ENCODE measurements at regions not wholly inside any gene's neighbourhood (a gene's known extent, or its start where the extent isn't known, plus 50 kb on each side); places are given as distances from the start of the nearest gene placed in this dataset.
A peak's percentile ranks its signal among the peaks of the same experiment; 100 is the strongest.
"Not testable (repeated sequence)": the region's sequence is repeated elsewhere in the genome, so short reads cannot be mapped to it uniquely, and the experiment has no call there.

DNA sequence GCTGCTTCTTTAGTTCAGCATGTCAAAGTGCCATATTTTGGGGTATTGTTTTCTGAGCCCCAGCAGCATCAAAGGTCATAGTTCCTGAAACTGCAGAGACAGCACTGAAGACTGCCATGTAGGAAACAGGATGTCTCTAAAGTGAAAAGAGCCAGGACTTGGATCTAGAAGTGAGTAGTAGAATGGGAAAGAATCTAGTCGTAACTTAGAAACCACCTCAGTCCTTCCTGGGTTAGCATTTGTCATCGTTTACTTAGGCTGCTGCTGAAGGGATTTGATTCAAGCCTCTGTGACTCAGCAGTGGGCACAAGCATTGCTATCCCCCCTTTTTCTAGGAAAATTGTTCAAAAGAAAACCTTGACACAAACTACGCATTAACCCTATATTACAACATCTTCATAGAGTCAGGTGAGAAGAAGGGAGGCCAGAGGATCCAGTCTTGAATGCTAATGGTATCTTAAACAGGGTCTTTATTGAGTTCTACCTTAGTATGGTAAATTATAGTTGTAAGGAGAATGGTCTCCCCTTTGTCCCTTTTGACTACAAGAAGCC is 108.8 kb downstream of the FAM72B start:
- ATAC-seq; CTCF ChIA-PET; H3K9me3 Mint-ChIP-seq; DNase-seq; H3K27me3 Mint-ChIP-seq; H3K27ac ChIP-seq (ENCODE audit: low read depth, low read length); H3K27ac Mint-ChIP-seq; H3K36me3 ChIP-seq (ENCODE audit: control insufficient read depth in 2 of 3, insufficient read depth in 3 of 3, low read length in 3 of 3); H3K27me3 ChIP-seq (ENCODE audit: control insufficient read depth in 2 of 2, insufficient read depth in 2 of 2, low read length in 2 of 2); POLR2A ChIA-PET; H3K9me3 ChIP-seq (ENCODE audit: control insufficient read depth in 2 of 3, low read length in 3 of 3); H3K4me3 Mint-ChIP-seq; intact Hi-C loops (cut with micrococcal nuclease); H3K4me1 ChIP-seq (ENCODE audit: control insufficient read depth in 2 of 2, insufficient read depth in 2 of 2, low read length in 2 of 2); H3K4me3 ChIP-seq (ENCODE audit: low read length); H3K36me3 Mint-ChIP-seq: not testable (repeated sequence)
- peaks cover 0 to 14% (median 5%) of the 10 kb centered on the region in 7 donors for H3K4me1 Mint-ChIP-seq

DNA sequence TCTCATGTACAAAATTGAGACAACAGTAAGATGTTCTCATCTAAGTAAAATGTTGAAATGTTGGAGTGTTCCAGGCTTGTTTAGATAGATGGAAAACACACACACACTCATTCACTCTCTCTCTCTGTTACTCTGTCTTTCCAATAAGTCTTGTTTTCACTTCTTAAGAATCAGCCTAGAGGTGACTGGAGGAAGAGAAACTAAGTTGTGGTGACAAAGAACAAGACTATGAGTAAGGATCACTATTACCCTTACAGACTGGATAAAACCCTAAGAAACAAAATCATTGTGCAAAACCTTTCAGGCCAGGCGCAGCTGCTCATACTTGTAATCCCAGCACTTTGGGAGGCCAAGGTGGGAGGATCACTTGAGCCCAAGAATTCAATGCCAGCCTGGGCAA is 107.5 kb downstream of the FAM72B start:
- H3K4me1 ChIP-seq (ENCODE audit: control insufficient read depth in 2 of 2, insufficient read depth in 2 of 2, low read length in 2 of 2); H3K27me3 ChIP-seq (ENCODE audit: control insufficient read depth in 2 of 2, insufficient read depth in 2 of 2, low read length in 2 of 2); intact Hi-C loops (cut with micrococcal nuclease); H3K27me3 Mint-ChIP-seq; CTCF ChIA-PET; H3K4me3 ChIP-seq (ENCODE audit: low read length); H3K36me3 ChIP-seq (ENCODE audit: control insufficient read depth in 2 of 3, insufficient read depth in 3 of 3, low read length in 3 of 3); POLR2A ChIA-PET; H3K4me3 Mint-ChIP-seq; DNase-seq; H3K27ac ChIP-seq (ENCODE audit: low read depth, low read length); H3K9me3 Mint-ChIP-seq; H3K9me3 ChIP-seq (ENCODE audit: control insufficient read depth in 2 of 3, low read length in 3 of 3); H3K36me3 Mint-ChIP-seq: not testable (repeated sequence)
- peak overlapping the region in 1 of 9 donors; percentile 67 for H3K27ac Mint-ChIP-seq
- ATAC-seq = peak; percentile 74
- peaks cover 0 to 22% (median 14%) of the 10 kb centered on the region in 7 donors for H3K4me1 Mint-ChIP-seq

DNA sequence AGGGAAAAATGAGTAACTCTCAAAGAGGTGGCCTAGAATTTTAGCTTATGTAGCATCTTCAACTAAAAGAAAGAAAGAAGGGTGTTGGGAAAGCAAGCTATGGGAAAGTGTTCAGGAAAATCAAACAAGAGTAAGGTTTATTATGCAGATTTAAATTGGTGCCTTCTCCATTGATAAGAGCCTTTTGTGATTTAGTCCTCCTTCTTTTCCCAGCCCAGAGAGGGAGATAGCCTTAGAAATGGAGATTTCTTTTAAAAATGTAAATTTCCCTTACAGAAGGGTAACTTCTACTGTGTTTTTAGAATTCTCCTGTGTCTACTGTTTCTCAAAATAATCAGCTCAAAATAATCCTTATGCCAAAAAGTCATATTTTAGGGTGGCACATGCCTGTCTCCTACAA is 104.5 kb downstream of the FAM72B start:
- DNase-seq; POLR2A ChIA-PET; intact Hi-C loops (cut with micrococcal nuclease); H3K27me3 Mint-ChIP-seq; H3K4me3 ChIP-seq (ENCODE audit: low read length); H3K27ac ChIP-seq (ENCODE audit: low read depth, low read length); H3K36me3 ChIP-seq (ENCODE audit: control insufficient read depth in 2 of 3, insufficient read depth in 3 of 3, low read length in 3 of 3); ATAC-seq; H3K9me3 Mint-ChIP-seq; CTCF ChIA-PET; H3K27me3 ChIP-seq (ENCODE audit: control insufficient read depth in 2 of 2, insufficient read depth in 2 of 2, low read length in 2 of 2); H3K4me1 ChIP-seq (ENCODE audit: control insufficient read depth in 2 of 2, insufficient read depth in 2 of 2, low read length in 2 of 2); H3K9me3 ChIP-seq (ENCODE audit: control insufficient read depth in 2 of 3, low read length in 3 of 3); H3K36me3 Mint-ChIP-seq: not testable (repeated sequence)
- H3K4me3 Mint-ChIP-seq = peak overlapping the region in 3 of 10 donors; percentile 27 to 60 (median 59)
- H3K4me1 Mint-ChIP-seq = peaks cover 0 to 21% (median 14%) of the 10 kb centered on the region in 7 donors
- peak overlapping the region in 1 of 9 donors; percentile 37 for H3K27ac Mint-ChIP-seq

DNA sequence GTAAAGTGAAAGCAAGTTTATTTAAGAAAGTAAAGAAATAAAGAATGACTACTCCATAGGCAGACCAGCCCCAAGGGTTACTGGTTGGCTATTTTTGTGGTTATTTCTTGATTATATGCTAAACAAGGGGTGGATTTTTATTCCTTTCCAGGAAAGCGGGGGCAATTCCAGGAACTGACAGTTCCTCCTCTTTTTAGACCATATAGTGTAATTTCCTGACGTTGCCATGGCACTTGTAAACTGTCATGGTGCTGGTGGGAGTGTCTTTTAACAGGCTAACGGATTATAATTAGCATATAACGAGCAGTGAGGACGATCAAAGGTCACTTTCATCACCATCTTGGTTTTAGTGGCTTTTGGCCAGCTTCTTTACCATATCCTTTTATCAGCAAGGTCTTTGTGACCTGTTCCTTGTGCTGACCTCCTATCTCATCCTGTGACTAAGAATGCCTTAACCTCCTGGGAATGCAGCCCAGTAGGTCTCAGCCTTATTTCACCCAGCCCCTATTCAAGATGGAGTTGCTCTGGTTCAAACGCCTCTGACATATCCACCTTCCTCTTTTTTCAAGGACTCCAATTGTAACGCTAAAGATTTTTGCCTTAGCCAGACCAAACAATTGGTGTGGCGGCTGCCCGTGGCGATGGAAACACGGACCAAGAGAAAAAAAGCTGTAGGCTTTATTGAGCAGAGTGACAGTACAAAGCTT is 103.8 kb downstream of the FAM72B start:
- H3K27me3 ChIP-seq (ENCODE audit: control insufficient read depth in 2 of 2, insufficient read depth in 2 of 2, low read length in 2 of 2); intact Hi-C loops (cut with micrococcal nuclease); H3K4me1 ChIP-seq (ENCODE audit: control insufficient read depth in 2 of 2, insufficient read depth in 2 of 2, low read length in 2 of 2); H3K9me3 Mint-ChIP-seq; DNase-seq; H3K4me3 ChIP-seq (ENCODE audit: low read length); H3K36me3 ChIP-seq (ENCODE audit: control insufficient read depth in 2 of 3, insufficient read depth in 3 of 3, low read length in 3 of 3); H3K36me3 Mint-ChIP-seq; H3K27ac ChIP-seq (ENCODE audit: low read depth, low read length); H3K9me3 ChIP-seq (ENCODE audit: control insufficient read depth in 2 of 3, low read length in 3 of 3); CTCF ChIA-PET; POLR2A ChIA-PET: not testable (repeated sequence)
- H3K27me3 Mint-ChIP-seq = peaks cover 0 to 15% (median 4%) of the 10 kb centered on the region in 5 donors
- H3K4me1 Mint-ChIP-seq = peaks cover 0 to 21% (median 14%) of the 10 kb centered on the region in 7 donors
- peak overlapping the region in 9 of 10 donors; percentile 27 to 73 (median 56) for H3K4me3 Mint-ChIP-seq
- peak overlapping the region in 1 of 9 donors; percentile 54 for H3K27ac Mint-ChIP-seq
- ATAC-seq = peak; percentile 32

DNA sequence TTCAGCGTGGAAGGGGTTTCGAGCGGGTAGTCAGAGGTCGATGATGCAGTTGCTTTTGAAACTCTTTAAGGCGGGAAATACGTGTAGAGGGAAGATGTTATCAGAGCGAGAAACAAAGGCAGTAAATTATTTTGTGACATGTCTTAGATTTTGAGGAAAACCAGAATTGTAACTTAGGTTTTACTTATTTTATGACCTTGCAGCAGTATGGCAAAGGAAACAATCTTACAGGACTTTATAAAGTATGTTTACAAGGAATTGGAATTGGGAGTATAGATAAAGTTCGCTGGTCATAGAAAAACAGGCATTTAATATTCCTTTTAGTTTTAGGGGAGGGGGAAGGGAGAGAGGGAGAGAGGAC is 103.3 kb downstream of the FAM72B start:
- H3K27ac Mint-ChIP-seq; POLR2A ChIA-PET; H3K27ac ChIP-seq (ENCODE audit: low read depth, low read length); CTCF ChIA-PET; H3K4me3 ChIP-seq (ENCODE audit: low read length); ATAC-seq; H3K9me3 ChIP-seq (ENCODE audit: control insufficient read depth in 2 of 3, low read length in 3 of 3); H3K4me1 ChIP-seq (ENCODE audit: control insufficient read depth in 2 of 2, insufficient read depth in 2 of 2, low read length in 2 of 2); H3K36me3 ChIP-seq (ENCODE audit: control insufficient read depth in 2 of 3, insufficient read depth in 3 of 3, low read length in 3 of 3); H3K9me3 Mint-ChIP-seq; intact Hi-C loops (cut with micrococcal nuclease); H3K36me3 Mint-ChIP-seq; H3K27me3 ChIP-seq (ENCODE audit: control insufficient read depth in 2 of 2, insufficient read depth in 2 of 2, low read length in 2 of 2): not testable (repeated sequence)
- DNase-seq = peak in 3 of 9 donors; percentile 7 to 14 (median 8)
- Mint-ChIP-seq H3K4me1 (peaks cover 0 to 21% (median 14%) of the 10 kb centered on the region in 7 donors), H3K27me3 (peaks cover 0 to 15% (median 4%) of the 10 kb centered on the region in 5 donors), H3K4me3 (peak overlapping the region in 8 of 10 donors; percentile 7 to 73 (median 40))

DNA sequence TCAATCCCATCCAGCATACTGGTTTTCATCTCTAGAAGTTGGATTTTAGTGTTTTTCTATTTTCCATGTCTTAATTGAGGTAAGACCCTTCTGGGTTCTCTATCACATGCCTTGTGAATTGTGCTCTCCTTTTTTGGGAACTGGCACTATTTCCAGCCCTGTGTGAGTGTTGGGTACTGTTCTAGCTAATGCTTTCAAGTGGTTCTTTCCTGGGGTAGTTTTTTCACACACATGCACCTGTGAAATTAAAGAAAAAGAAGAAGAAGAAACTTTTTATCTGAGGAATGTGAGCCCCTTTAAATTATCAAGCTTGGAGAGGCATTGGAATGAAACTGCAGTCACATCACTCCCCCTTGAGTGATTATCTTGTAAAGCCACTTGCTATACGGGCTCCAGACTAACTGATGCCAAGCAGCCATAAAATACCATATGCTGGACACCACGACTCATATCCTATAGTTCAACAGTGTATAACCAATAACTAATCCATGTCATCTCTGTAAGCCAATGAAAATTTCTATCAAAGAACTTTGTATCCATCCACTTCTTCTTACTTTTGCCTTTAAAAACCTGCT is 102.4 kb downstream of the FAM72B start:
- H3K36me3 ChIP-seq (ENCODE audit: control insufficient read depth in 2 of 3, insufficient read depth in 3 of 3, low read length in 3 of 3); H3K9me3 ChIP-seq (ENCODE audit: control insufficient read depth in 2 of 3, low read length in 3 of 3); CTCF ChIA-PET; H3K27ac ChIP-seq (ENCODE audit: low read depth, low read length); POLR2A ChIA-PET; H3K4me3 ChIP-seq (ENCODE audit: low read length); DNase-seq; H3K9me3 Mint-ChIP-seq; H3K27me3 ChIP-seq (ENCODE audit: control insufficient read depth in 2 of 2, insufficient read depth in 2 of 2, low read length in 2 of 2); H3K36me3 Mint-ChIP-seq; intact Hi-C loops (cut with micrococcal nuclease); H3K4me1 ChIP-seq (ENCODE audit: control insufficient read depth in 2 of 2, insufficient read depth in 2 of 2, low read length in 2 of 2); ATAC-seq: not testable (repeated sequence)
- Mint-ChIP-seq H3K4me1 (peaks cover 0 to 21% (median 14%) of the 10 kb centered on the region in 7 donors), H3K4me3 (peak overlapping the region in 2 of 10 donors; percentile 19 to 46), H3K27ac (peak overlapping the region in 2 of 9 donors; percentile 5 to 36), H3K27me3 (peaks cover 0 to 15% (median 4%) of the 10 kb centered on the region in 5 donors)

DNA sequence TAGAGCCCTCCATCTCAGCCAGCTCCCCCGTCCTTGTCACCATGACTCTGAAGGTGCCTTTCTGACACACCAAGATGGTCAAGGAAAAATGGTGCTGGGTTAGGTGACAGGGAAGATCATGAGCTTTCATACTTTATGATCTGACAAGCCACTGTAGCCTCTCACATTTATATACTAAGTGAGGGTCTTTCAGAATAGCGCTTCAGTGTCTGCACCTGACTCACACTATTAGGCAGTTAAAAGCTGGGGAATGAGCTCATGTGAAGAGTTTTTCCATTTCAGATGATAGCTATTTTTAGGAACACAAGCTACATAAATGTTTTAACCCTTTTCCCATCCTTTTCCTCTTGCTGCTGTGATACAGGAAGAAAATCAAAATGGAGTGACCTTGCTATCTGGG is 101.1 kb downstream of the FAM72B start:
- H3K36me3 ChIP-seq (ENCODE audit: control insufficient read depth in 2 of 3, insufficient read depth in 3 of 3, low read length in 3 of 3); ATAC-seq; H3K4me3 ChIP-seq (ENCODE audit: low read length); intact Hi-C loops (cut with micrococcal nuclease); H3K4me1 ChIP-seq (ENCODE audit: control insufficient read depth in 2 of 2, insufficient read depth in 2 of 2, low read length in 2 of 2); H3K27ac Mint-ChIP-seq; H3K9me3 ChIP-seq (ENCODE audit: control insufficient read depth in 2 of 3, low read length in 3 of 3); POLR2A ChIA-PET; CTCF ChIA-PET; DNase-seq; H3K4me3 Mint-ChIP-seq; H3K36me3 Mint-ChIP-seq; H3K27me3 ChIP-seq (ENCODE audit: control insufficient read depth in 2 of 2, insufficient read depth in 2 of 2, low read length in 2 of 2); H3K27ac ChIP-seq (ENCODE audit: low read depth, low read length); H3K9me3 Mint-ChIP-seq: not testable (repeated sequence)
- peaks cover 0 to 15% (median 4%) of the 10 kb centered on the region in 5 donors for H3K27me3 Mint-ChIP-seq
- H3K4me1 Mint-ChIP-seq = peaks cover 0 to 24% (median 14%) of the 10 kb centered on the region in 7 donors
